GM12878 (cell line): ENCODE measurements at regions not wholly inside any gene's neighbourhood (a gene's known extent, or its start where the extent isn't known, plus 50 kb on each side); places are given as distances from the start of the nearest gene placed in this dataset.

ENCODE experiments used
- ATF7 ChIP-seq: fragments of 450-650 bp; IDR thresholded peaks from 2 replicates; pipeline ENCODE4 v1.6.1; 2016; ENCODE audit warnings: low read depth, mild to moderate bottlenecking
- CHD2 ChIP-seq: IDR thresholded peaks from 2 replicates; pipeline ENCODE4 v1.6.1; 2011; ENCODE audit warnings: low read depth, low read length, improper control_type of control experiment, borderline replicate concordance
- CTCF ChIP-seq, 3 experiments: IDR thresholded peaks in 2 of 3; conservative IDR thresholded peaks in 1 of 3; 2 replicates each; pipeline ENCODE4 v1.5.1; 2011; ENCODE audit warnings: low read depth in 3 of 3, low read length in 3 of 3, mild to moderate bottlenecking in 3 of 3, control low read depth in 2 of 3, moderate library complexity in 2 of 3, inconsistent platforms in 1 of 3, mixed read lengths in 1 of 3; ENCODE audit not compliant: control insufficient read depth in 2 of 3, insufficient read depth in 1 of 3; ENCODE audit errors: extremely low read depth in 1 of 3
- SREBF2 ChIP-seq: IDR thresholded peaks from 2 replicates; pipeline ENCODE4 v1.6.1; 2012; ENCODE audit warnings: mild to moderate bottlenecking, low read length
- TCF3 ChIP-seq: IDR thresholded peaks from 2 replicates; pipeline ENCODE4 v1.6.1; 2012; ENCODE audit warnings: low read depth, mild to moderate bottlenecking, low read length, borderline replicate concordance; ENCODE audit not compliant: insufficient read depth

GRCh38 chr4:189069772-189070171 lies 870.9 kb upstream of the FRG1 start:
- TF ChIP-seq CTCF (IDR thresholded peaks at IDR 0.05 in 2 of 3, conservative IDR thresholded peaks at IDR 0.05 in 1 of 3; ENCODE audit: control insufficient read depth in 2 of 3, extremely low read depth in 1 of 3, insufficient read depth in 1 of 3, low read depth in 3 of 3, low read length in 3 of 3) (no peak), TCF3 (no peak), CHD2 (no peak), SREBF2 (no peak), ATF7 (no peak)
